NCI-H1417 treated with DMSO at 0.1 percent for 48 hours (cell line): ENCODE measurements at regions not wholly inside any gene's neighbourhood (a gene's known extent, or its start where the extent isn't known, plus 50 kb on each side); places are given as distances from the start of the nearest gene placed in this dataset.
"Not testable (repeated sequence)": the region's sequence is repeated elsewhere in the genome, so short reads cannot be mapped to it uniquely, and the experiment has no call there.

Source experiments
- DNase-seq: peaks from one replicate; lab custom pipeline; 2025; lab: John Stamatoyannopoulos, UW

DNA sequence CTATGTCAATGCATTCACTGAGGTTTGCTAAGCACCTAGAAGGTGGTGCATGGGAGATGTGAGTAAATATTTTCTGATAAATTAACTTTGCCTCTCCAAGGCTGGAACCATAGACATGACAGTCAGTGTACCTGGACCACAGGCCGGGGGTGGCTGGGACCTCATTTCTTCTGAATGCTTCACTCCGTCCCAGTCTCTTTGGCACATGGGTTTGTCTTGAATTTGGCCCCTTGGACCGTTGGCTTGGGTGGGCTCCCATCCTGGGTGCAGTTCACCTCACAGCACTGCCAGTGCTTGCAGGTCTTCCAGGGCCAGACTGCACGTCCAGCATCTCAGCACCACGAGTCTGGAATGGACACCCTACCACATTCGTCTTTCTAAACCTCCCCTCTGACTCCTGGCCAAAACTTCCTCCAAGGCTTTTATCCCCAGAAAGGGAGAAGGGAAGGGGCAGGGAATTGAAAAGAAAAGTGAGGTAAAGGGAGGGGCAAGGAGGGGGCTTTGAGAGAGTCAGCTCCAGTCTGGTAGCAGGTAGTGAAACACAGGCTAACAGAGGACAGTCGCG, 267.8 kb downstream of the MED10 start:
- no peak for DNase-seq

GRCh38 chr5:6108981-6109825, 269.1 kb downstream of the MED10 start:
- no peak for DNase-seq

- DNase-seq, result no peak
Measured at GRCh38 chr5:6108540-6108848, 269.9 kb downstream of the MED10 start.

GRCh38 chr5:6107675-6108539, 270.4 kb downstream of the MED10 start:
- no peak for DNase-seq

DNA sequence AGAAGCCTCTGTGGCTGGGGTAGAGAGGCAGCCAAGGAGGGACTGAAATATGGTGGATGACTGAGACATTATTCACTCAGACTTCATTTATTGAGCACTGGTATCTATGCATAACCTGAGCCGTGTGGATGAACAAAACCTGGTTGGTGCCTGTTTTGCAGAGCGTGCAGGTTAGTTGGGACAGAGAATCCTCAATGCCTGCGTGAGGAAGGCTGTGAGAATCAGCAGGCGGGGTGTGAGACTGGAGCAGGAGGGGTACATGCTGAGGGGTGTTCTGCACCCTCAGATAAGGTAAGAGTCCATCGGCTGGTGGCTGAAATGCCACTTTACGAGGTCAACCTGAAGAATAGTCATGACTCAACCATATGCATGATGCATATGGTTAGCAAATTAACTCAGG, 271.6 kb downstream of the MED10 start:
- DNase-seq, result no peak

DNA sequence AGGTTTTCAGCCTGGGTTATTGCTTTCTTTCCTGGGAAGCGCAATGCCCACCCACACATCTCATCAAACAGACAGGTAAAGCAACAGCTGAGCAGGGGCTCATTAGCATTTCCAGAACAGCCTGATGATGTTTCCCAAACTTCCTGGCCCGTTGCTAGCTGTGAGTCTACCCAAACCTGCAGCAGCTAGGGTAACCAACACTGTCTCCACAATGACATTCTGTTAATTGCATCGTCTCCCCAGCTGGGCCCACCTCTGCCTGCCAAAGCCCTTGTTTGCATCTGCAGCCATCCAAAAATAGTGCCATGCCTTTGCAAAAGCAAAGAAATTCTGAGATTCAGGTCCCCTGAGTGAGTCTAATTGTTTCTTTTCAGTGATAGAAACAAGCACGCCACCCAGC, 273.0 kb downstream of the MED10 start:
- no peak for DNase-seq

DNA sequence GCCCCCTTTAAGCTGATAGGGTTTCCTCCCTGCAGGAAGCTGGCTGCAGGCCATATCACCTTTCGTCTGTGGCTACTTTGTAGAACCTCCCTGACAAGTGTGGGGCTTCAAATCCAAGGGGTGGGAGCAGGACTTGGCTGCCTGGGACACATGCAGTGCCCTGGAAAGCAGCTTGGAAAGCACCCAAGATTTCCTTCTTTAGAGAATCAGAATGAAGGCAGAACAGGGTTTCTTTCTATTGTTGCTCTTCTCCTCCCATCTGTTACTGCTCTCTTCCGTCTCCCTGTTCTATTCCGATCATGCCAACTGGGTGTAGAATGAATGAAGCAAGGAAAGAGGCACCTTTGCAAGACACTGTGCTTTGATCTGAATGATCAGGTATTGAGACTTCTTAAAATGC, 282.2 kb downstream of the MED10 start:
- no peak for DNase-seq

GRCh38 chr5:6094180-6094579, 284.2 kb downstream of the MED10 start:
- not testable (repeated sequence) for DNase-seq

DNA sequence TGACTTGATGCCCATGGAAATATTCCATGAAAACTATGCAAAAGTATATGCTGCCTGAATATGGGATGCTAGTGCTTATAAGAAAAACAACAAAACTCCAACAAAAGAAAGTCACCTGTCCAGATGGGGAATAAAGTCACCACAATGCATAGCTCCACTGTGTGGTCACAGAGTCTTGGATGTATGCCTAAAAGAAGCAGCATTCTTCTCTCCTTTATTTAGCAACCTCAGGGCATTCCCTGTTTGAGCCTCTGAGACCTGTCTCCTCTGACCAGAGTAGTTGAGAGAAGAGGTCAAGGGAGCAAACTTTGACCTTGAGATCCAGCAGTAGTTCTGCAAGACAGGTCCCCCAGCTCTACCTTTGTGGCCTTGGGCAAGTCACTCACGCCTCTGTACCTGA, 287.5 kb downstream of the MED10 start:
- DNase-seq, result no peak

GRCh38 chr5:6090079-6090654, 288.2 kb downstream of the MED10 start:
- DNase-seq, result no peak

- no peak for DNase-seq
Measured at GRCh38 chr5:6088706-6089105, 289.6 kb downstream of the MED10 start.

DNA sequence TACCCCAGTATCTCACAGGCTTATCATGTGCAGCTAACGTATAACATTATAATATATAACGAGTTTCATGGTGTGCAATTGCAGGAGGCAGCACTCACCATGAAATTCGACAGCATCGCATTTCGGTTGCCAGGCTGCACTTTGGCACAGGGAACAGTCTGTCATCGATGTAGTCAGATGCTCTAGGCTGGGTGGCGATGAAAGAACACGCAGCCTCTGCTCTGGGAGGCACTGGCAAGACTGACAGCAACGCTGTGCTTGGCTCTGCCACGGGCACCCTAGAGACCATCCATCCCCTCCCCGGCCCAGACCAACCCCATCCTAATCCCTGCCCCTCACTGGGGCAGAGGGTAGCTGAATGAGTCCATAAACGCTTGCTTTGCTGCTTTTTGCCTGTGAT, 290.8 kb downstream of the MED10 start:
- no peak for DNase-seq

DNA sequence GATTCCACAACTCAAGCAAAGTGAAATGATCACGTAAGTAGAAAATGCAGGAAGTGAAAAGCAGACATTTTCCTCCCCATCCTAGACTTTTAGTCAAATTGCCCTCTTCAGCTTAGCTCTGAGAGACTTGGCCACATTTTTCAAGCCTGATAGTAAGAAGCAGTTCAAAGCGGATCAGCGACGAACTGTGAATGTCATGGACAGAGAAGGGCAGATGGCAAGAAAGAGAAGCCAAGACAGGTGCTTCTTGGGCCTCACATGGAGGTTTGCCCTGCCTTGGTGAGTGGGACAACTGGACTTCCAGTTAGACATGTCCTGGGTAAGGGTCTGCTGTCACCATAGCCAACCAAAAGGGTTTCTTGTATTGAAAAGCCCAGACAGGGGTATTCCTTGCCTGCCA, 291.5 kb downstream of the MED10 start:
- no peak for DNase-seq

DNA sequence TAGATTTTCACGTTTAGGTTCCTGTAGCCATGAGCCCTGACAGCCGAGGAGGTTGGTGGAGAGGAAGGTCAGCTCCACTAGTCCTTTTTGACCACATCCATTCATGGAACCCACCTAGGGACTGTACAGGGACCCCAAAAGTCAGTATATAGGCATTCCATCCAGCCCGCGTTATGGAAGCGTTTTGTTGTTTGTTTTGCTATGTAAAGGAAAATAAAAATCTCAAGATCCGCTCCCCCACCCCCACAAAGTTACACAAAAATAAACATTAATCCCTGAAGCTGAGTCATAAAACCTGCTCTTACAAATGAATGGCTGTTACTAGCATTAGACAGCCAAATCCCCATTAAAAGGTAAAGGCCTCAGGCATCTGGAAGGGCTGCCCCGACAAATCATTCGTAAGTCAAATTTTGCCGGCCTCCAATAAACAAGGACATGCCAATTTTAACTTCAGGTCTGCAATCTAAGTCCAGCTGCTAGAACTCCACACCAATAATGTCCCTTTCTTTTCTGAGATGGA, 292.9 kb downstream of the MED10 start:
- no peak for DNase-seq

DNA sequence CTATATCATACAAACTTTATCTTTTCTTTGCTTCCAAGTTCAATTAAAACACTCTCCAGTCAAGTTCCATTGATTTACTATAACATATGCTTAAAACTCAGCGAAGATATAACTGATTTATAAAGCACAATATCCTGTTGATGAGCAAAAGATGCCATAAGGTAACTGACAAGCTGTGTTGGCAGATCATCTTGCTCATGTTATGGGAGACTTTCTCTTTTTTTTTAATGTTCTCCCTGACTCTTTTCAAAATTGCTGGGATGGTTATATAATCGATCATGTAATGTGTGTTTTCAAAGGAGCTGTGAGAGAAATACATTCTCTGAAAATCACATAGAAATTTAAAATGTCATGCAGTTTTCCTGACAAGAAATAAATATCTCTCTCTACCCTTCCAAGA, 293.5 kb downstream of the MED10 start:
- no peak for DNase-seq

DNA sequence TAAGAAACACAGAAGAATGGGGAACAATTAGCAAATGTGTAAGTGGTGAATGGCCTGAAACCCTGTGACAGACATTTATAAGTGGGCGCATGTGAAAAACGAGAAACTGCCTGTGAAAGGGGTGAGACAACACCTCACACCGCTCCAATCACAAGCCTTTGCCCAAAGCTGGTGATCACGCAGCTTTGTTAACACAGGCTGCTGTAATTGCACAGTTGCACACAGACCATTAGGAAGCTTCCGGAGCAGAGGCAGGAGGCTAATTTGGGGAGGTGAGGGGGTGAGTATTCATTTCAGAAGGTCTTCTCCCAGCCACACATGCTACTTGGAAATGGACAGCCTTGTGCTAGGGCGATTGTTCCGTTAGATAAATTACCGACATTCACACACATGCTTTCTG, 294.0 kb downstream of the MED10 start:
- peak; percentile 4 for DNase-seq

DNA sequence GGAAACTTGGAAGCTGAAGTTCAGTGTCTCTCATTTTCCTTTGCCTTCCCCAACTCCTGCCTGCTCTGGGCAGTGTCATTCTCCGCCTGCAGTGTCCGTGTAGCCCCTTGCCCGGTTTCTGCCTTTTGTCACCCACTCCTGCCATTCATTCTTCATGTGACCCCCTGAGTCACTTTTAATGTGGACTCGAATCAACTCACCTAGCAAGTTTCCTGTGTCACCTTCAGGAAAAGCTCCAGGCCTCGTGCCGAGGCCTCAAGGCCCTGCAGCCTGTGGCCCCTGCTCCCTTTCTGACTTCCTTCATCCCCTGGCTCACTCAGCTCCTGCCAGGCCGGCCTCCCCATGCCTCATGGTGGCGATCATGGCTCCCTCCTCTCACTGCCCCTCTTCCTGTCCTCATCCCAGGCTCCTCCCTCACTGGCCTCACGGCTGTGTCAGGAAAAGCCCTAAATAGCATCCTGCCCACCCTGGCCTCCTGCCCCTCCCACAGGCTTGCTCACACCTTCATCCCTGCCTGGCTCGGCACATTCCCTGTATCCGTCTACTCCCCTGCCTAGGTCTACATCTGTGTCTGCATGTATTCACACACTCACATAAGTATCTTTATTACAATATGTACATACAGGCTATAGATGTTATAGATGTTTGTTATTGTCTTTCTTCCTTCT, 294.9 kb downstream of the MED10 start:
- no peak for DNase-seq

- no peak for DNase-seq
Measured at GRCh38 chr5:6082685-6083084, 295.7 kb downstream of the MED10 start.

- DNase-seq, result no peak
Measured at GRCh38 chr5:6081727-6082210, 296.6 kb downstream of the MED10 start.

DNA sequence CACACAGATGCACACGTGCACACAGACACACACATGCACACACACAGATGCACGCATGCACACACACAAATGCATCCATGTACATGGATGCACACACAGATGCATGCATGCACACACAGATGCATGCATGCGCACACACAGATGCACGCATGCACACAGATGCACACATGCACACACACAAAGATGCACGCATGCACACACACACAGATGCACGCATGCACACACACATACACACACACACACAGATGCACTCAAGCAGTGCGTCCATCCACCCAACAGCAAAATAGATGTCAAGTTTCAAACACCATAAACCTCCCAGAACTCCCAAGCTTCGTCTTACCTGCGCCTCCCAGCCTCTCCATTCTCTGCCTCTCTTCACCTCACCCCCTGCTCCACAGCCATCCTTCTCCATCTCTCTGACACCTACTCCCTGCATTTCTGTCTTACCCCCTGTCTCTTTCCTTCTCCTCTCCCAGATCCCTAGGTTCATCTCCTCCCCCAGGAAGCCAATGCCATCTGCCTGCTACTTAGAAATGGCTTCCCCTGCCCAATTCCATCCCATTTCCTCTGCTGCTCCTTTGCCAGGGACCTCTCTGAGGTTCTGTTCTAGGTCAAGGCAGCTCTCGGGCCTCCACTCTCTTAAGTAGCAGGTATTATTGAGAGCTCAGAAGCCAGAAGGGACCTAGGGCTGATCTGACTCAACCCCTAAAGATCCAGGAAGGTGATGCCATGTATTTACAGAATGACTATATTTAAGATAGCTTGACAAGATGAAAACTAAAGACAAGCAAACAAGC, 297.2 kb downstream of the MED10 start:
- DNase-seq, result no peak

- no peak for DNase-seq
Measured at GRCh38 chr5:6080436-6080835, 297.9 kb downstream of the MED10 start.
